HG03196 (cell line): ENCODE measurements at regions not wholly inside any gene's neighbourhood (a gene's known extent, or its start where the extent isn't known, plus 50 kb on each side); places are given as distances from the start of the nearest gene placed in this dataset.
A peak's percentile ranks its signal among the peaks of the same experiment; 100 is the strongest.
"Not testable (repeated sequence)": the region's sequence is repeated elsewhere in the genome, so short reads cannot be mapped to it uniquely, and the experiment has no call there.

Experiments
- ATAC-seq: cut with Tn5 transposase; IDR thresholded peaks from one replicate; pipeline ENCODE4 v1.9.1; 2021; ENCODE audit not compliant: unreplicated experiment

GRCh38 chr4:166153548-166153947 is 280.5 kb downstream of the TLL1 start:
- no peak for ATAC-seq

GRCh38 chr4:166162327-166162726 is 289.3 kb downstream of the TLL1 start:
- ATAC-seq, result no peak

- ATAC-seq, result peak; percentile 99
These were observed 292.9 kb downstream of the TLL1 start for GRCh38 chr4:166165829-166166420.

GRCh38 chr4:166169111-166169510 is 296.1 kb downstream of the TLL1 start:
- ATAC-seq, result no peak

- no peak for ATAC-seq
These were observed 299.6 kb downstream of the TLL1 start for GRCh38 chr4:166172619-166173018.

- ATAC-seq, result no peak
These were observed 301.9 kb downstream of the TLL1 start for GRCh38 chr4:166174717-166175490.

GRCh38 chr4:166182145-166182544 is 309.1 kb downstream of the TLL1 start:
- ATAC-seq, result no peak

- no peak for ATAC-seq
These were observed 322.1 kb downstream of the TLL1 start for GRCh38 chr4:166195101-166195500.

GRCh38 chr4:166197166-166197565 is 324.1 kb downstream of the TLL1 start:
- ATAC-seq, result no peak

GRCh38 chr4:166198041-166198440 is 325.0 kb downstream of the TLL1 start:
- no peak for ATAC-seq

- ATAC-seq, result no peak
These were observed 325.7 kb downstream of the TLL1 start for GRCh38 chr4:166198516-166199310.

GRCh38 chr4:166202991-166203390 is 330.0 kb downstream of the TLL1 start:
- no peak for ATAC-seq

- ATAC-seq, result not testable (repeated sequence)
These were observed 339.3 kb downstream of the TLL1 start for GRCh38 chr4:166212326-166212725.

- no peak for ATAC-seq
These were observed 349.2 kb downstream of the TLL1 start for GRCh38 chr4:166222271-166222670.

GRCh38 chr4:166228112-166228511 is 355.1 kb downstream of the TLL1 start:
- no peak for ATAC-seq

GRCh38 chr4:166229799-166230198 is 356.8 kb downstream of the TLL1 start:
- ATAC-seq, result no peak

GRCh38 chr4:166230841-166231240 is 357.8 kb downstream of the TLL1 start:
- ATAC-seq, result no peak

- no peak for ATAC-seq
These were observed 366.3 kb downstream of the TLL1 start for GRCh38 chr4:166239354-166239753.

- no peak for ATAC-seq
These were observed 379.7 kb downstream of the TLL1 start for GRCh38 chr4:166252487-166253402.

GRCh38 chr4:166257276-166257675 is 384.2 kb downstream of the TLL1 start:
- no peak for ATAC-seq

GRCh38 chr4:166257891-166258290 is 384.9 kb downstream of the TLL1 start:
- no peak for ATAC-seq
